ENCODE measurements at regions not wholly inside any gene's neighbourhood (a gene's known extent, or its start where the extent isn't known, plus 50 kb on each side); places are given as distances from the start of the nearest gene placed in this dataset.

DNA sequence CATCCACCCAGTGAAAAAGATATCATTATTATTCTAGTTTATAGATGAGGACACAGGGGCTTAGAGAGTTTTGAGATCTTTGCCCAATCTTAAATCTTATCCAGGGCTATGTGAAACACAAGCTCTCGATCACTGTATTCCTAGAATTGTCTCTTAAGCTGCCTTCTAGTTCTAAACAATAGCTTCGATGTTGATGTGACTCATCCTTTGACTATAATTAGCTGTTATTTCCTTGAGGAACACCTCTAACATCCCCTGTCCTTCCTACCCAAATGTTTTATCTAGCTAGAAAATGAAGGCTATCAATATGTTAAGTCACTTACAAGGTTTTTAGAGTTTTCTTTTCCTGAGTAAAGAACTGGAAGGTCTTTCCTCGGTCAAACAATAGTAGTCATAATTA is 83.1 kb upstream of the STAC start:
- DNase-seq, result no peak

DNA sequence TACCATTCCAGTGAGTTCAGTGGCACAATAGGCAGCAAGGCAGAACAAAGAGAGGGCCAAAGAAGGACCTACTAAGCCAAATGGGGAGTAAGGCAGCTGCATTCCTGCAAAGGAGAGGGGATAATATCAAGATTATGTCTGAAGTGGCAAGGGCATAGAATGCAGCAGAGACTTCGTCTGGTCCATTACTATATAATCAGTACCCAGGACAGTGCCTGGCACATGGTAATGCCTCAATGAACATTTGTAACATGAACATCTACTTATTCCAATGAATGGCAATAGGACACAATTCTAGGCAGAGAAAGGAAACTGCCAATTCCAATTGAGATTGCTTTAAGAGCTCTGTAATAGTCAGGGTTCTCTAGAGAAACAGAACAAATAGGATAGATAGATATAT is 82.1 kb upstream of the STAC start:
- no peak for DNase-seq

- no peak for DNase-seq
Measured at GRCh38 chr3:36302158-36302509, 78.2 kb upstream of the STAC start.

DNA sequence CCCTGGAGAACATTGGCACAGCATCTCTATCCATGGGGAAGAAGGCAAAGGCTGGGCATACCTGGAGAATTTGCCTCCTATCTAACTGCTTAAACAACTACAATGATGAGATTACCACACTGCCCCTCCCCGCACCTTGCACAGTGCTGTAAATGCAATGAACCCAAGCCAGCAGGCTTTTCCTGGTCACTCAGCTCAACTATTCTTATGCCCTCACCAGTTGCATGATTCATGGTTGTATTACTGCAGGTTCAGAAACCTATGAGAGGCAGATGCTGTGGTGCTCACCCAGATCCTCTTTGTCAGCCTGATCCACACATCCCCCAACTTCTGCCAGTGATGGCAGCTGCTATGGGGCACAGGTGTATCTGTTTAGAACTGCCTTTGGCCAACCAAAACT is 77.7 kb upstream of the STAC start:
- no peak for DNase-seq

GRCh38 chr3:36303286-36303685 is 77.0 kb upstream of the STAC start:
- no peak for DNase-seq

DNA sequence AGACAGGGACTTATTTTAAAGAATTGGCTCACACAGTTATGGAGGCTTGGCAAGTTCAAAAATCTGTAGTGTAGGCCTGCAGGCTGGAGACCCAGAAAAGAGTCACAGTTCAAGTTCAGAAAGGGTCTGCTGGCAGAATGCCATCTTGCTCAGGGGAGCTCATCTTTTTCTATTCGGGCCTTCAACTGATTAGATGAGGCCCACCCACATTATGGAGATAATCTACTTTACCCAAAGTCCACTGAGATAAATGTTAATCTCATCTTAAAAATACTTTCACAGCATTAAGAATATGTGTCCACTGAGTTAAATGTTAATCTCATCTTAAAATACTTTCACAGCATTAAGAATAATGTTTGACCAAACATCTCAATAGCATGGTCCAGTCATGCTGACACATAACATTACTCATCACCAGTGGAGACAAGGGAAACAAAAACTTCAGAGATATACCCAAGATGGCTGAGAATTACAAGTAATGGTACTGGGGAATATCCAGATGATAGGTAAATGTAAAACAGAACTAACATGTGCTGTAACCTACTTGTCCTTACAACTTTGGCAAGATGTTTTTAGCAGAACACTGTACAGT is 74.3 kb upstream of the STAC start:
- no peak for DNase-seq

GRCh38 chr3:36309092-36309491 is 71.2 kb upstream of the STAC start:
- DNase-seq, result no peak

- DNase-seq, result no peak
Measured at GRCh38 chr3:36312351-36312750, 68.0 kb upstream of the STAC start.

GRCh38 chr3:36317915-36318314 is 62.4 kb upstream of the STAC start:
- no peak for DNase-seq

DNA sequence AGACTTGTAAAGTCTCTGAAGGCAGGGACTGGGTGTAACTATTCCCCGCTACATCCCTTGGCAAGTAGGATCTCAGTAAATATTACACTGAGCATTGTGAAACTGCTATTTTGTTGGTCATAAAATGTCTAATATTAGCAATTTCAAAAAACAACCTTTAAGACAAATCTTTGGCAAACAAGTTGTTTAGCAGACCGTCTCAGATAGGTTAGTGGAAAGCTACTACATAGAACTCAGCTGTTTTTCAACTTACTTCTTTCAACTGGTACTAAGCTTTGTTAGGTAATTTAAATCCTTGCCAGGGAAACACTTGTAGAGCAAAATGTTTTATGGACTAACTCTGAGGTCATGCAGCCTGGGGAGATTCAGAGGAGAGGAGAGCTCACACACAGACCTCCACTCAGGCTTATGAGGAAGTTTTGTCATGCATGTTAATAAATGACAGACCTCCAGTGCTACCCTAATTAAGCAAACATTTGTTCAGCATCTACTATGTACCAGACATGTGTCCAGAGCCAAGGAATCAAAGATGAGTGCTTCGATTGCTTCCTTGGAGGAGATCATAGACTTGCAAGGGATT is 61.6 kb upstream of the STAC start:
- no peak for DNase-seq

- no peak for DNase-seq
Measured at GRCh38 chr3:36319680-36320079, 60.6 kb upstream of the STAC start.

Measured in fibroblast of skin of scalp (primary cell).